KBM-7 (cell line): ENCODE measurements at regions not wholly inside any gene's neighbourhood (a gene's known extent, or its start where the extent isn't known, plus 50 kb on each side); places are given as distances from the start of the nearest gene placed in this dataset.
"Not testable (repeated sequence)": the region's sequence is repeated elsewhere in the genome, so short reads cannot be mapped to it uniquely, and the experiment has no call there.

ENCODE experiments used
- DNase-seq: peaks from one replicate; pipeline ENCODE4 v3.0.0-alpha.2; 2015
- in situ Hi-C: fragments of 300-500 bp; cut with MboI; formaldehyde crosslinking; loops from 2 replicates; pipeline ENCODE4 v1.14.3; 2020; ENCODE audit warnings: low sequenced_read_pairs, low pct_unique_long_range_greater_than_20kb, mixed read lengths

GRCh38 chr2:105553538-105554196, 154.8 kb upstream of the FHL2 start:
- in situ Hi-C loops, result no loop called here
- no peak for DNase-seq

GRCh38 chr2:105546628-105546974, 147.8 kb upstream of the FHL2 start:
- in situ Hi-C loops, result loop anchor here (25.0 kb wide), 1 partner anchor 184 kb away; no protein-coding TSS in a partner anchor
- DNase-seq, result no peak

- DNase-seq, result peak; percentile 68
- in situ Hi-C loops, result loop anchor here (25.0 kb wide), 1 partner anchor 184 kb away; no protein-coding TSS in a partner anchor
Measured at GRCh38 chr2:105545730-105546627, 147.1 kb upstream of the FHL2 start.

GRCh38 chr2:105544591-105545377, 145.9 kb upstream of the FHL2 start:
- DNase-seq, result no peak
- in situ Hi-C loops, result loop anchor here (25.0 kb wide), 1 partner anchor 182 kb away; no protein-coding TSS in a partner anchor

- in situ Hi-C loops, result loop anchor here (25.0 kb wide), 1 partner anchor 179 kb away; no protein-coding TSS in a partner anchor
- DNase-seq, result no peak
Measured at GRCh38 chr2:105541189-105542050, 142.6 kb upstream of the FHL2 start.

GRCh38 chr2:105540642-105541041, 141.8 kb upstream of the FHL2 start:
- DNase-seq, result no peak
- in situ Hi-C loops, result loop anchor here (25.0 kb wide), 1 partner anchor 178 kb away; no protein-coding TSS in a partner anchor

GRCh38 chr2:105539331-105539730, 140.5 kb upstream of the FHL2 start:
- in situ Hi-C loops, result loop anchor here (25.0 kb wide), 1 partner anchor 177 kb away; no protein-coding TSS in a partner anchor

GRCh38 chr2:105538840-105539239, 140.0 kb upstream of the FHL2 start:
- in situ Hi-C loops, result loop anchor here (25.0 kb wide), 1 partner anchor 177 kb away; no protein-coding TSS in a partner anchor

More at GRCh38 chr2:105539331-105539730, 140.5 kb upstream of the FHL2 start:
- DNase-seq, result no peak

GRCh38 chr2:105537920-105538319, 139.1 kb upstream of the FHL2 start:
- no peak for DNase-seq
- in situ Hi-C loops, result loop anchor here (25.0 kb wide), 1 partner anchor 176 kb away; no protein-coding TSS in a partner anchor

More at GRCh38 chr2:105538840-105539239, 140.0 kb upstream of the FHL2 start:
- DNase-seq, result no peak

- in situ Hi-C loops, result loop anchor here (25.0 kb wide), 1 partner anchor 175 kb away; no protein-coding TSS in a partner anchor
- DNase-seq, result no peak
Measured at GRCh38 chr2:105537466-105537865, 138.6 kb upstream of the FHL2 start.

GRCh38 chr2:105536175-105536574, 137.3 kb upstream of the FHL2 start:
- DNase-seq, result no peak
- in situ Hi-C loops, result loop anchor here (25.0 kb wide), 1 partner anchor 174 kb away; no protein-coding TSS in a partner anchor

GRCh38 chr2:105529258-105529657, 130.4 kb upstream of the FHL2 start:
- in situ Hi-C loops, result loop anchor here (25.0 kb wide), 1 partner anchor 167 kb away; no protein-coding TSS in a partner anchor
- not testable (repeated sequence) for DNase-seq

- in situ Hi-C loops, result loop anchor here (25.0 kb wide), 1 partner anchor 164 kb away; no protein-coding TSS in a partner anchor
- DNase-seq, result no peak
Measured at GRCh38 chr2:105526000-105526925, 127.4 kb upstream of the FHL2 start.

GRCh38 chr2:105525201-105525600, 126.3 kb upstream of the FHL2 start:
- no peak for DNase-seq
- in situ Hi-C loops, result loop anchor here (25.0 kb wide), 1 partner anchor 163 kb away; no protein-coding TSS in a partner anchor

GRCh38 chr2:105522645-105523044, 123.8 kb upstream of the FHL2 start:
- in situ Hi-C loops, result no loop called here
- no peak for DNase-seq

- in situ Hi-C loops, result no loop called here
Measured at GRCh38 chr2:105521616-105522015, 122.8 kb upstream of the FHL2 start.

GRCh38 chr2:105521176-105521575, 122.3 kb upstream of the FHL2 start:
- DNase-seq, result peak; percentile 48
- in situ Hi-C loops, result no loop called here

More at GRCh38 chr2:105521616-105522015, 122.8 kb upstream of the FHL2 start:
- DNase-seq, result no peak
